Epithelial cell of proximal tubule (primary cell): ENCODE measurements at regions not wholly inside any gene's neighbourhood (a gene's known extent, or its start where the extent isn't known, plus 50 kb on each side); places are given as distances from the start of the nearest gene placed in this dataset.
"Not testable (repeated sequence)": the region's sequence is repeated elsewhere in the genome, so short reads cannot be mapped to it uniquely, and the experiment has no call there.

ENCODE experiments used
- DNase-seq: peaks from one replicate; pipeline ENCODE4 v3.0.0-alpha.2; 2011; ENCODE audit warnings: low read depth
- H3K4me3 ChIP-seq: 2 replicates; pipeline ENCODE4 v1.5.1; 2011; ENCODE audit warnings: low read depth, mild to moderate bottlenecking, low read length
- TF ChIP-seq, protein P1 (sequence below): conservative IDR thresholded peaks from 2 replicates; pipeline ENCODE4 v1.5.1; 2012; ENCODE audit warnings: low read depth, mild to moderate bottlenecking, low read length

DNA sequence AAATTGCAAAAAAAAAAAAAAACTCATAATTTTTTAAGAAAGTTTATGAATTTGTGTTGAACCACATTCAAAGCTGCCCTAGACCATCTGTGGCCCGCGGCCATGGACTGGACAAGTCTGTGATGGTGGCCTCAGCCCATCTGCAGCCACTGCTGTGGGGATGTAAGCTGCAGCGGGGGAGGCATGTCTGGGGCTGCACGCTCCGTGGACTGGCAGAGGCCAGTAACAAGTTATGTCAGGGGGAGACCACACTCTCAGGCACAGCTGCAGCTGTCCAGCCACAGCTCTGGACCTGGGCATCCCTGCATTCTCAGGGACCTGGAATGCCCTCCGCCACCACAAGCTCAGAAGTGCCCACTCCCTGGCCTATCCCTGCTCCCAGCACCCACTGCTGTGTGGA lies 1272.3 kb upstream of the CDH9 start:
- TF ChIP-seq, protein P1, sequence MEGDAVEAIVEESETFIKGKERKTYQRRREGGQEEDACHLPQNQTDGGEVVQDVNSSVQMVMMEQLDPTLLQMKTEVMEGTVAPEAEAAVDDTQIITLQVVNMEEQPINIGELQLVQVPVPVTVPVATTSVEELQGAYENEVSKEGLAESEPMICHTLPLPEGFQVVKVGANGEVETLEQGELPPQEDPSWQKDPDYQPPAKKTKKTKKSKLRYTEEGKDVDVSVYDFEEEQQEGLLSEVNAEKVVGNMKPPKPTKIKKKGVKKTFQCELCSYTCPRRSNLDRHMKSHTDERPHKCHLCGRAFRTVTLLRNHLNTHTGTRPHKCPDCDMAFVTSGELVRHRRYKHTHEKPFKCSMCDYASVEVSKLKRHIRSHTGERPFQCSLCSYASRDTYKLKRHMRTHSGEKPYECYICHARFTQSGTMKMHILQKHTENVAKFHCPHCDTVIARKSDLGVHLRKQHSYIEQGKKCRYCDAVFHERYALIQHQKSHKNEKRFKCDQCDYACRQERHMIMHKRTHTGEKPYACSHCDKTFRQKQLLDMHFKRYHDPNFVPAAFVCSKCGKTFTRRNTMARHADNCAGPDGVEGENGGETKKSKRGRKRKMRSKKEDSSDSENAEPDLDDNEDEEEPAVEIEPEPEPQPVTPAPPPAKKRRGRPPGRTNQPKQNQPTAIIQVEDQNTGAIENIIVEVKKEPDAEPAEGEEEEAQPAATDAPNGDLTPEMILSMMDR: no peak
- H3K4me3 ChIP-seq: no peak overlapping the region
- DNase-seq: no peak

DNA sequence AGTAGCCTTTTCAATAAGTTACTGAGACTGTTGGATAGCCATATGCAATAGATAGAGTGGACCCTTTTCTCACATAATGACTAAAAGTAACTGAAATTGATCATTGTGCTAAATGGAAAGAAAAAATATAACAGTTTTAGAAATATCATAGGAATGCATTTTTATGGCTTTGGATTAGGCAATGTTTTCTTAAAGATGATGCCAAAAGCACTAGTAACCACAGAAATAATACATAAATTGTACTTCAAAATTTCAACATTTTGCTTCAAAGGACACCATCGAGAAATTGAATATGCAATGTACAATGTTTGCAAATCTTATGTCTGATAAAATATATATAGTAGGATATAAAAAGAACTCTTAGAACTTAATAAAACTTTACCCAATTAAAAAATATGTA lies 1267.5 kb upstream of the CDH9 start:
- TF ChIP-seq, protein P1: no peak
- no peak for DNase-seq
- no peak overlapping the region for H3K4me3 ChIP-seq

DNA sequence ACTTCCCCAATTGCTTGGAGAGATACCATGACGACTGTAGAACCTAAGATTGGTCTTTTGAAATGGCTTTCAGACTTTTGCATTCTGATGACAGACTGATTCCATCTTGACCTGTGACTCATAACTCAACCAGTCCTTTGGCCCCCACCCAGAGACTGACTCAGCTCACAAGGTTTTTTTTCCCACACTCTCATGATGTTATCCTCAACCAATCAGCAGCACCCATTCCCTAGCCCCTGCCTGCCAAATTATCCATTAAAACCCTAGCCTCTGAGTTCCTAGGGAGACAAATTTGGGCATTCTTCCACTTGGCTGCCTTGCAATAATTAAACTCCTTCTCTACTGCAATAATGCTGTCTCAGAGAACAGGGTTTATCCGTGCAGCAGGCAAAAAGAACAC lies 1263.3 kb upstream of the CDH9 start:
- peak; percentile 59 for DNase-seq
- TF ChIP-seq, protein P1: no peak
- no peak overlapping the region for H3K4me3 ChIP-seq

DNA sequence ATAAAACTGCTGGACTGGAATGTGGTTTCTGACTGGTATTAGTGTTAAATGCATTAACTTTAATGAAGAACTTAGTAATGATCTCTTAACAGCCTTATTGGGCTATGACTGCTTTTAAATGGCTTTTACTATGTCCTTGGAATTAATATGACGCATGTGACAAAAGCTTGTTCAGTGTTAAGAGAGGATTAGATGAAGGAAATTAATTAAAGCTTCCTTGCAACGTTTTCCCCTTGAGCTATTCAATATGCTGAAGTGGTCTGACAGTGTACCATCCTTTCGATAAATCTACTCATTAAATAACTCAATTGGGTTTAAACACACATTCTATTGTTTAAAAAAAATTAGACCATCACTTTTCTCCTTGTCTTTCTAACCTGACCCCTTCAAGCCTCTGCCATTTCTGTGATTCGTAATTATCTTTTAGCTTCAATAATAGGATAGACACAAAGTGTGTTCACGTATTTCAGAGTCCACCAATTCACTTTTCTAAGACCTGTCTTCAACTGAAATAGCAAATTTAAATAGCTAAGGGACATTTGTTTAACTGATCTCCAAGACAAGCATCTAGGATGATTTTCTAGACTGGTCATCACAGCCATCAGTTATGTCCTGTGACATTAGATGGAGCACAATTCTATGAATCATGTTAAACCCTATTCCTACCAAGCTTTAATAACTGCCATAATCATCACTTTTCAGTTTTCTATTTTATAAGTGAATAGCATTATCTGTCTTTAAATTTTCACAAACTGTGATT lies 1258.0 kb upstream of the CDH9 start:
- TF ChIP-seq, protein P1: no peak
- H3K4me3 ChIP-seq: no peak overlapping the region
- no peak for DNase-seq

DNA sequence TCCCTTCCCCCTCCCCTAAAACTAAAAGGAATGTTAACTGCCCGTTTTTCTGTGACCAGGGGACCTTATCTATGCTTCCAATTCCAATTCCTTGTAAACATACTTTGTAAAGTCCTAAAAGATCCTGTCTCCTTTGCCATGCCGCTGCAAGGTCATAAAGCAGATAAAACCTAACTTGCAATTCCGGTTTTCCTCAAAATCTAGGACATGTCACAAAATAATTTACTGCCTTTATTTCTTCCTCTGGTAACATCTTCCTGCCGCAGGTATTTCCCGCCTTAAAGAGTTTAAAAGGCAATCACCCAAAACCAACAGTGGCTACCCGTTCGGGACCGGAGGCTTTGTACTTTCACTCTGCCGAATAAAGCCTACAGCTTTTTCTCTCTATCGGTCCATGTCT lies 1248.6 kb upstream of the CDH9 start:
- H3K4me3 ChIP-seq, DNase-seq: not testable (repeated sequence)

DNA sequence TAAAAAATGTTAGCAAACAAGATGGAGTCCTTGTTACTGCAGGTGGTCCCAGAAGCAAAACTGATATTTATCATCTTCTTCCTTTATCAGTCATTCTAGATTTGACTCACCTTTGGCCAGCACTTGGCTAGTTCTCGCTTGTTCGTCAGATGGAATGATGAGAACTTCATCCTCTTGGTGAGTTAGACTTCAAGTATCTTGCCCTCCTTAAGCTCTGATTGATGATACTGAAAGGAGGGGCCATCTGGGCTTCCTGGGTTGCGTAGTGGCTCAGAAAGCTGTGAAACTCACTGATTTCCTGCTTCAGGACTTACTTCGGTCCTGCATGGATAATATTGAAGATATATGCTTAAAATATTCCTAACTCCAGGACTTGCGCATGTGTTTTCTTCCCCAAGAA lies 1248.2 kb upstream of the CDH9 start:
- no peak overlapping the region for H3K4me3 ChIP-seq
- DNase-seq: no peak
- TF ChIP-seq, protein P1: no peak

DNA sequence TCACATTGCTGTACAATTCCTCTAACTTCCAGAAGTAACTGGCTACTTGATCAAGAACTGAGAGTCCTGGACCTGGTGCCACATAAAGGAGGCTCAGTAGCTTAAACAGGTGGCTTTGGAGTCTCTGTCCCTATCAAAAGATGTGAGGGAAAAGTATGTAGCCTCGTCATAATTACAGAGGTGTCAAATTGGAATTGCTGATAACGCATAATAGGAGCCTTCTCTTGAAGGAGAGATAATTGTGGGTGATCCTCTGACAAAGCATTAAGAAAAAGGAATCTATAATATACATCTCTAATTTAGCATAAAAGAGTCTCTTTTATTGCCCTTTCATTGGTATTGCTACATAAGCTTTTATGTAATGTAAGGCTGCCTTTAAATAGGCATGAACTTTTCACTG lies 1246.4 kb upstream of the CDH9 start:
- no peak overlapping the region for H3K4me3 ChIP-seq
- DNase-seq: no peak
- TF ChIP-seq, protein P1: no peak
